Mesothelial cell of epicardium (in vitro differentiated cells): ENCODE measurements at regions not wholly inside any gene's neighbourhood (a gene's known extent, or its start where the extent isn't known, plus 50 kb on each side); places are given as distances from the start of the nearest gene placed in this dataset.
"Not testable (repeated sequence)": the region's sequence is repeated elsewhere in the genome, so short reads cannot be mapped to it uniquely, and the experiment has no call there.

Experiments used
- DNase-seq, 2 experiments: peaks; one replicate each; pipeline ENCODE4 v3.0.0; 2021; ENCODE audit warnings: low spot score in 2 of 2; ENCODE audit not compliant: unreplicated experiment in 2 of 2
- H3K27ac Mint-ChIP-seq: 2 replicates; pipeline ENCODE4 v1.8.0; 2021; ENCODE audit warnings: mixed read lengths
- H3K27me3 Mint-ChIP-seq: 2 replicates; pipeline ENCODE4 v1.8.0; 2021; ENCODE audit warnings: low read depth, mixed read lengths
- H3K36me3 Mint-ChIP-seq: 2 replicates; pipeline ENCODE4 v1.8.0; 2021; ENCODE audit warnings: mixed read lengths
- H3K4me1 Mint-ChIP-seq: 2 replicates; pipeline ENCODE4 v1.8.0; 2021; ENCODE audit warnings: mixed read lengths
- H3K4me3 Mint-ChIP-seq: 2 replicates; pipeline ENCODE4 v1.8.0; 2021; ENCODE audit warnings: mild to moderate bottlenecking, moderate library complexity, mixed read lengths
- H3K9me3 Mint-ChIP-seq: 2 replicates; pipeline ENCODE4 v1.8.0; 2021; ENCODE audit warnings: mixed read lengths
- CTCF ChIP-seq: fragments of 200-600 bp; sonication (generic); IDR thresholded peaks from one replicate; pipeline ENCODE4 v1.5.0; 2021; ENCODE audit warnings: antibody characterized with exemption; ENCODE audit not compliant: unreplicated experiment

GRCh38 chr2:36289731-36290130 lies 65.8 kb upstream of the CRIM1 start:
- TF ChIP-seq CTCF = no peak
- Mint-ChIP-seq H3K9me3 (peaks cover 5% of the 10 kb centered on the region), H3K4me1 (peaks cover 11% of the 10 kb centered on the region), H3K4me3 (no peak overlapping the region), H3K27me3 (no peaks in the 10 kb centered on the region), H3K36me3 (no peaks in the 10 kb centered on the region), H3K27ac (no peak overlapping the region)
- DNase-seq = no peak

- H3K27ac Mint-ChIP-seq = no peak overlapping the region
Observed at GRCh38 chr2:36287363-36288275, 68.0 kb upstream of the CRIM1 start.

GRCh38 chr2:36279506-36279905 lies 76.1 kb upstream of the CRIM1 start:
- H3K9me3 Mint-ChIP-seq = peaks cover 39% of the 10 kb centered on the region
- H3K4me3 Mint-ChIP-seq, H3K4me1 Mint-ChIP-seq, H3K27me3 Mint-ChIP-seq, H3K36me3 Mint-ChIP-seq, H3K27ac Mint-ChIP-seq, DNase-seq: not testable (repeated sequence)

More at GRCh38 chr2:36287363-36288275, 68.0 kb upstream of the CRIM1 start:
- TF ChIP-seq CTCF = no peak
- no peak for DNase-seq
- Mint-ChIP-seq H3K36me3 (no peaks in the 10 kb centered on the region), H3K4me1 (peaks cover 6% of the 10 kb centered on the region), H3K9me3 (peaks cover 14% of the 10 kb centered on the region), H3K4me3 (no peak overlapping the region), H3K27me3 (no peaks in the 10 kb centered on the region)

GRCh38 chr2:36277881-36278523 lies 77.6 kb upstream of the CRIM1 start:
- TF ChIP-seq CTCF = no peak
- Mint-ChIP-seq H3K36me3 (no peaks in the 10 kb centered on the region), H3K9me3 (peaks cover 32% of the 10 kb centered on the region), H3K4me1 (no peaks in the 10 kb centered on the region), H3K27me3 (no peaks in the 10 kb centered on the region), H3K4me3 (no peak overlapping the region), H3K27ac (no peak overlapping the region)
- DNase-seq = no peak

GRCh38 chr2:36277146-36277808 lies 78.3 kb upstream of the CRIM1 start:
- no peaks in the 10 kb centered on the region for H3K36me3 Mint-ChIP-seq
- peaks cover 31% of the 10 kb centered on the region for H3K9me3 Mint-ChIP-seq
- no peak for DNase-seq
- H3K27me3 Mint-ChIP-seq = no peaks in the 10 kb centered on the region
- H3K4me1 Mint-ChIP-seq = no peaks in the 10 kb centered on the region
- H3K27ac Mint-ChIP-seq = no peak overlapping the region
- no peak overlapping the region for H3K4me3 Mint-ChIP-seq
- no peak for TF ChIP-seq CTCF

- Mint-ChIP-seq H3K27me3 (no peaks in the 10 kb centered on the region), H3K4me3 (no peak overlapping the region), H3K27ac (no peak overlapping the region), H3K36me3 (peaks cover 5% of the 10 kb centered on the region), H3K4me1 (no peaks in the 10 kb centered on the region), H3K9me3 (peaks cover 14% of the 10 kb centered on the region)
- DNase-seq = no peak
- no peak for TF ChIP-seq CTCF
Observed at GRCh38 chr2:36271266-36271665, 84.3 kb upstream of the CRIM1 start.
